ENCODE measurements at regions not wholly inside any gene's neighbourhood (a gene's known extent, or its start where the extent isn't known, plus 50 kb on each side); places are given as distances from the start of the nearest gene placed in this dataset.

DNA sequence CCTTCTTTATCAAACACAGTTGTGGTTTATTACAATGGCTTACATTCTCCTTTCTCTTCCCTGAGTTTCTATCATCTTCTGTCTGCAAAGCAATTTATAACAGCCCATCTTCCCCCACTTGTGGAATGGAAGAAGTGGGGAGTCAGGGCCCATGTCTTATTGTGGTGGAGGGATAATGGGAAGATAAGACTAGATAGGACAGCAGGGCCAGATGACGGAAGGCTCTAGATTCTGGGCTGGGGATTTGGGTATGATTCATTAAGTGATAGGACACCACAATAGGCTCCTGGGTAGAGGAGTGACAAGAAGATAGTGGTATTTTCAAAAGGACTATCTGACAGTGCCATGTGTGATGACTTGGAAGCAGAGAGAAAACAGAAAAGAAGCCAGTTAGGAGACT, 450.6 kb downstream of the TTLL7 start:
- 95 to 98% methylated on average over 1 of the region's 1 CpG for WGBS, 2 donors
- no peak for DNase-seq
- no peaks in the 10 kb centered on the region for H3K27me3 ChIP-seq
- H3K4me1 ChIP-seq: no peaks in the 10 kb centered on the region
- TF ChIP-seq CTCF (IDR thresholded peaks at IDR 0.05) (no peak), POLR2AphosphoS5 (IDR thresholded peaks at IDR 0.05) (no peak), EP300 (IDR thresholded peaks at IDR 0.05) (no peak), POLR2A (IDR thresholded peaks at IDR 0.05) (no peak)
- no peaks in the 10 kb centered on the region for H3K36me3 ChIP-seq
- no peak overlapping the region for H3K4me3 ChIP-seq
- intact Hi-C loops (cut with DNase I): no loop called here
- no peak overlapping the region for H3K27ac ChIP-seq
- H3K9me3 ChIP-seq: no peaks in the 10 kb centered on the region

DNA sequence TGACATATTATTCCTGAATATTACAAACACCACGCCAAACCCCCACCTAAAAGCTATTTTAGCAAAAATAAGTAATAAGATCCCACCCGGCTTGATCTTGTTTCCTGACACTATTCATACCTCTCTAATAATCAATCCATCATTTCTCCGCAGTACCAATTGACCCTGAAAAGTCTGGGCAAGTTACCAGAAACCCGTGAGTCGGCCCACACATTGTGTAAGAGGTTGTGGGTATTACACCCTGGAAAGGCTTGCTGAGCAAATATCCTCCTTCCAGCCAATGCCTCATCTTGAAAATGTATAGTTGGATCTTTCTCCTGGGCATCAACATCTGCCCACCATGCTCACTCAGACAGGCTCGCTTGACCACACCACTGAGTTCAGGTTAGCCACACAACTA, 451.0 kb downstream of the TTLL7 start:
- 91 to 92% methylated on average over 6 of the region's 6 CpGs for WGBS, 2 donors
- Histone ChIP-seq H3K27ac (no peak overlapping the region), H3K36me3 (no peaks in the 10 kb centered on the region), H3K9me3 (no peaks in the 10 kb centered on the region), H3K4me3 (no peak overlapping the region), H3K27me3 (no peaks in the 10 kb centered on the region), H3K4me1 (no peaks in the 10 kb centered on the region)
- no peak for DNase-seq
- intact Hi-C loops (cut with DNase I): no loop called here
- TF ChIP-seq POLR2AphosphoS5 (IDR thresholded peaks at IDR 0.05) (no peak), CTCF (IDR thresholded peaks at IDR 0.05) (no peak), EP300 (IDR thresholded peaks at IDR 0.05) (no peak), POLR2A (IDR thresholded peaks at IDR 0.05) (no peak)

GRCh38 chr1:83546874-83547273, 452.1 kb downstream of the TTLL7 start:
- 73 to 76% methylated on average over 1 of the region's 1 CpG for WGBS, 2 donors
- no peak for DNase-seq
- Histone ChIP-seq H3K27ac (no peak overlapping the region), H3K4me3 (no peak overlapping the region), H3K4me1 (no peaks in the 10 kb centered on the region), H3K27me3 (no peaks in the 10 kb centered on the region), H3K36me3 (no peaks in the 10 kb centered on the region), H3K9me3 (no peaks in the 10 kb centered on the region)
- intact Hi-C loops (cut with DNase I): no loop called here
- TF ChIP-seq POLR2AphosphoS5 (IDR thresholded peaks at IDR 0.05): peak in 2 of 4 donors; percentile 51 to 58
- no peak for TF ChIP-seq EP300 (IDR thresholded peaks at IDR 0.05)

DNA sequence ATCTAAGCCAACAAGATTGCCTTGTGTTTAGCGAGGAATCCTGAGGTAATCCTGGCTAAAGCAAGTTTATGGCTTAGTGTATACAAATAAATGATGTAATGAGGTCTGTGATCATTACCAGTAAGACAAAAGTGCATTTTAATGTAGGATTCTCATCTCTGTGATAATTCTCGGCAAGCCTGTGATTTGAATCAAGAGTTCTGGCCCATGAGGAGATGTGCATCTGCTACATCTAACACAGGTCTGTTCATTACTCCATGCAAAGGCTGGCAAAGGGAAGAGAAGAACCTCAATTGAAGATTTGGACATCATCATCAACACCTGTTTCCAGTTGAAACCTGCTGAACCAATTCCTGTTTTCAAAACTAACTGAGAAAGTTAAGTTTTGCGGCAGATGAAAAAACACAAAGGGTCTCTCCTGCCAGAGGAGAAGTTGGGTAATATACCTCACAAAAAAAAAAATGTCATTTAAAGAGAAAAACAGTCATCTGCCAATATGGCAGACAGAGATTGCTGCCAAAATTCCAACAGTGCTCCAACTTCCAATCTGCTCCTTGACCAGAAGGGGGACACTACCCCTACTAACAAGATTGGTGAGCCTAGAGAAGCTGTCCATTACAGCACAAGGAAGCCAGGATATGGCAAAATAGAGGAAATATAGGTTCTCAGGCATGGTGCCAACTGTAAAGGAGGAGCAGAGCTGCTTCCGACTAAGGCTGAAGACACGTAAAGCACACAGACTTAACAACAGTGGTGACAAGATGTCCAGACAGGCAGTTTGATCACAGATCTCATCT, 453.7 kb downstream of the TTLL7 start:
- intact Hi-C loops (cut with DNase I): no loop called here
- no peaks in the 10 kb centered on the region for H3K36me3 ChIP-seq
- TF ChIP-seq POLR2AphosphoS5 (IDR thresholded peaks at IDR 0.05) (no peak), EP300 (IDR thresholded peaks at IDR 0.05) (no peak), POLR2A (IDR thresholded peaks at IDR 0.05) (no peak)
- WGBS, 2 donors: 39 to 67% methylated on average over 5 of the region's 5 CpGs
- H3K4me1 ChIP-seq: no peaks in the 10 kb centered on the region
- no peak for DNase-seq
- no peak overlapping the region for H3K4me3 ChIP-seq
- no peak overlapping the region for H3K27ac ChIP-seq
- no peaks in the 10 kb centered on the region for H3K27me3 ChIP-seq
- no peaks in the 10 kb centered on the region for H3K9me3 ChIP-seq

DNA sequence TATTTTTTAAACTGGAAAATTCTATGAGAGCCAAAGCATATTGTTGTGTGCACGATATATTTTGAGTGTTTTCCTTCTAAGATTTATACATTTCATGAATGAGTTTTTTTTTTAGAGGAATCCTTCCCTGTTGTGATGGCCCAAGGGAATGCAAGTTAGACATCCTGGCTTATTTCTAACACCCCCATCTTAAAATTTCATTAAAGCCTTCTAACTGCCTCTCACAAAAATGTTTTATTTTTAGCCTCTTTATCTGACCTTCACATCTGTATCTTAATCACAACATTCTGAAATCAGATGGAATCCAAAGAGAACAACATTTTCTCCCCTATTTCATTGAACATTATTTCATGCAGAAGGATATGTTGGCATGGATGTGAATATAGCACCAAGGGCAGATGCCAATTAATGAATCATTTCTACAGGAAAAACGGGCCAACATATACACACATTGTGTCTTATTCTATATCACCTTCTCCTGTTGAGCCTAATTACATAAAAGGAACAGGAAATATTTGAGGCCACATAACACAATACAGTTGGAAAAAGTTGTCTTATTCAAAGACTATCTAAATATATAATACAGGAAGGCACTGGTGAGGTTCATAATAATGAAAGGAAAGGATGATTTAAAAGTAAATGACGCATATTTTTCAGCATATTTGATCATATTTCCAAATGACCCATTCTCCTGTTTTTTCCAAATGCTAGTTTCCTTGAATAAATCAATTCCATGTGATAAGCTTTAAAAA, 455.5 kb downstream of the TTLL7 start:
- no peak overlapping the region for H3K27ac ChIP-seq
- intact Hi-C loops (cut with DNase I): no loop called here
- H3K36me3 ChIP-seq: no peaks in the 10 kb centered on the region
- no peaks in the 10 kb centered on the region for H3K9me3 ChIP-seq
- DNase-seq: no peak
- WGBS, 2 donors: 84 to 90% methylated on average over 3 of the region's 3 CpGs
- H3K4me1 ChIP-seq: no peaks in the 10 kb centered on the region
- no peaks in the 10 kb centered on the region for H3K27me3 ChIP-seq
- TF ChIP-seq POLR2A (IDR thresholded peaks at IDR 0.05) (no peak), EP300 (IDR thresholded peaks at IDR 0.05) (no peak), POLR2AphosphoS5 (IDR thresholded peaks at IDR 0.05) (no peak), CTCF (IDR thresholded peaks at IDR 0.05) (no peak)
- no peak overlapping the region for H3K4me3 ChIP-seq
